Gastroesophageal sphincter (tissue), 3 donors: ENCODE measurements at regions not wholly inside any gene's neighbourhood (a gene's known extent, or its start where the extent isn't known, plus 50 kb on each side); places are given as distances from the start of the nearest gene placed in this dataset.

Experiments
- CTCF ChIP-seq, 4 experiments: fragments of 200-600 bp in 2 of 4; fragments of 450-650 bp in 2 of 4; sonication (generic) in 1 of 4; IDR thresholded peaks; one replicate each; pipeline ENCODE4 v1.5.1; 2017 to 2019; ENCODE audit warnings: antibody characterized with exemption in 4 of 4, mild to moderate bottlenecking in 2 of 4, moderate library complexity in 2 of 4
- POLR2A ChIP-seq, 2 donors: fragments of 450-650 bp; IDR thresholded peaks; one replicate each; pipeline ENCODE4 v1.6.1; 2017; ENCODE audit warnings: antibody characterized with exemption in 2 of 2, mild to moderate bottlenecking in 2 of 2, moderate library complexity in 1 of 2
- POLR2AphosphoS5 ChIP-seq: sonication (generic); formaldehyde crosslinking; IDR thresholded peaks from one replicate; pipeline ENCODE4 v1.6.1; 2017; ENCODE audit warnings: antibody characterized with exemption

DNA sequence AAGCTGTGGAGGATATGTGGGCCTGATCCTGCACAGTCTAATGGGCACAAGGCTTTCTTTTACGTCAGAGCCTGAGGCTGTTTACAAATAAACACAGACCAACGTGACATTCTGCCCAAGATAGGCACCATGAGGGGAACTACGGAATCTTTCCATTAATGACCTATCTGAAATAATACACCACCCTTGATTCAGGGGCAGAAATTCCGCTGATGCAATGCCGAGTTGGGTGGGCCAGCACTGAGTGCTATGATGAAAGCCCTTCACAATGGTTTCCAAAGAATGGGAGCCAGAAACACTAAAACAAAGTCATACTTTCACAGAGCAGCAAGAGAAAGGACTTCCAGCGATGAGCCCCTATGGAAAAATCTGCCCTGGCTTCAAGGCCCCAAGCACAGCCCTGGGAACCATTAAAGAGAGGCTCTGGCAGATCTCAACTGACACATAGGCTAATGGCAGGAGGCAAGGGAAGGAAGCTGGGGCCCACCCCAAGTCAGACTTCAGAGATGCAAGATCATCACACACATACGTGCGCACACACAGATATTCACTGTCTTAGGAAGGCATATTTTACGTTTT, 72.2 kb upstream of the DLX6 start:
- TF ChIP-seq CTCF (IDR thresholded peaks at IDR 0.05): no peak
- no peak for TF ChIP-seq POLR2A (IDR thresholded peaks at IDR 0.05)
- no peak for TF ChIP-seq POLR2AphosphoS5
